Heart left ventricle (tissue), 13 donors: ENCODE measurements at regions not wholly inside any gene's neighbourhood (a gene's known extent, or its start where the extent isn't known, plus 50 kb on each side); places are given as distances from the start of the nearest gene placed in this dataset.

Source experiments
- CTCF ChIP-seq, 12 donors: fragments of 200-600 bp; sonication (generic) in 4 of 12; IDR thresholded peaks; one replicate each; pipeline versions ENCODE4 v1.5.0 to v1.8.0; 2018 to 2022; ENCODE audit warnings: antibody characterized with exemption in 12 of 12, mild to moderate bottlenecking in 5 of 12
- POLR2A ChIP-seq, 2 donors: fragments of 450-650 bp; IDR thresholded peaks; one replicate each; pipeline ENCODE4 v1.6.1; 2017; ENCODE audit warnings: antibody characterized with exemption in 2 of 2, mild to moderate bottlenecking in 2 of 2, moderate library complexity in 2 of 2
- donor health status: ischemic (EF 13 %, LVEDD 7.1; RV severe dilation, severe dysfunction).
- donor health status: DM: no; HTN: yes; CAD: no.
- donor health status: DM: no; HTN: no; CAD: no.
- donor health status: ischemic (EF 25% LVEDD 6.9; RV normal size, moderate dysfunction).
- donor health status: ischemic (EF 25% LVEDD 5.7; RV mildly dilated, moderate dysfunction).
- donor health status: ischemic (EF 35%, LVEDD 5.7; RV mildly dilated, moderate dysfunction).
- donor health status: nonischemic (EF 11% LVEDD 7.7; RV severe dilation, severe dysfunction).
- donor health status: DM: yes; HTN: yes; CAD: no.
- donor health status: PGD.
- donor health status: ischemic (EF 29% LVEDD 5.4; RV normal size, mild dysfunction).
- donor health status: nonischemic (EF 23%, LVEDD 6.1; RV moderate dilation, normal function).

GRCh38 chr2:228675646-228676045, 494.2 kb upstream of the SPHKAP start:
- no peak for TF ChIP-seq CTCF (IDR thresholded peaks at IDR 0.05)
- TF ChIP-seq POLR2A (IDR thresholded peaks at IDR 0.05) = no peak
